Right lobe of liver (tissue), 4 donors: ENCODE measurements at regions not wholly inside any gene's neighbourhood (a gene's known extent, or its start where the extent isn't known, plus 50 kb on each side); places are given as distances from the start of the nearest gene placed in this dataset.

Experiments used
- POLR2A ChIP-seq: fragments of 450-650 bp; IDR thresholded peaks from one replicate; pipeline ENCODE4 v1.6.1; 2017; ENCODE audit warnings: antibody characterized with exemption, mild to moderate bottlenecking
- TF ChIP-seq, protein P1 (sequence below), 4 donors: fragments of 200-600 bp in 3 of 4; fragments of 450-650 bp in 1 of 4; IDR thresholded peaks; one replicate each; pipeline versions ENCODE4 v1.5.1 to v1.8.0; 2016 to 2022; ENCODE audit warnings: antibody characterized with exemption in 4 of 4, mild to moderate bottlenecking in 2 of 4
- donor health status: DM: no; HTN: no; CAD: no.
- donor health status: DM: no; HTN: no; CAD: no.
- donor health status: DM: no; HTN: yes; CAD: no.

- TF ChIP-seq POLR2A = no peak
- TF ChIP-seq, protein P1, sequence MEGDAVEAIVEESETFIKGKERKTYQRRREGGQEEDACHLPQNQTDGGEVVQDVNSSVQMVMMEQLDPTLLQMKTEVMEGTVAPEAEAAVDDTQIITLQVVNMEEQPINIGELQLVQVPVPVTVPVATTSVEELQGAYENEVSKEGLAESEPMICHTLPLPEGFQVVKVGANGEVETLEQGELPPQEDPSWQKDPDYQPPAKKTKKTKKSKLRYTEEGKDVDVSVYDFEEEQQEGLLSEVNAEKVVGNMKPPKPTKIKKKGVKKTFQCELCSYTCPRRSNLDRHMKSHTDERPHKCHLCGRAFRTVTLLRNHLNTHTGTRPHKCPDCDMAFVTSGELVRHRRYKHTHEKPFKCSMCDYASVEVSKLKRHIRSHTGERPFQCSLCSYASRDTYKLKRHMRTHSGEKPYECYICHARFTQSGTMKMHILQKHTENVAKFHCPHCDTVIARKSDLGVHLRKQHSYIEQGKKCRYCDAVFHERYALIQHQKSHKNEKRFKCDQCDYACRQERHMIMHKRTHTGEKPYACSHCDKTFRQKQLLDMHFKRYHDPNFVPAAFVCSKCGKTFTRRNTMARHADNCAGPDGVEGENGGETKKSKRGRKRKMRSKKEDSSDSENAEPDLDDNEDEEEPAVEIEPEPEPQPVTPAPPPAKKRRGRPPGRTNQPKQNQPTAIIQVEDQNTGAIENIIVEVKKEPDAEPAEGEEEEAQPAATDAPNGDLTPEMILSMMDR (IDR thresholded peaks at IDR 0.05) = no peak
Measured at GRCh38 chr17:34203018-34203638, 52.0 kb upstream of the CCL2 start.
